Right lobe of liver (tissue), 6 donors: ENCODE measurements at regions not wholly inside any gene's neighbourhood (a gene's known extent, or its start where the extent isn't known, plus 50 kb on each side); places are given as distances from the start of the nearest gene placed in this dataset.

Source experiments
- ATAC-seq, 4 donors: fragments of 200-7000 bp; cut with Tn5 transposase; one replicate each; pipeline ENCODE4 v1.9.1; 2020; ENCODE audit warnings: mild to moderate bottlenecking in 4 of 4, moderate library complexity in 4 of 4
- DNase-seq, 3 donors: peaks; one replicate each; pipeline ENCODE4 v3.0.0-alpha.2; 2020
- H3K27ac ChIP-seq, 3 donors: fragments of 200-600 bp; one replicate each; pipeline ENCODE4 v1.8.0; 2022
- H3K27me3 ChIP-seq, 2 donors: fragments of 200-600 bp; one replicate each; pipeline ENCODE4 v1.8.0; 2022
- H3K36me3 ChIP-seq, 4 donors: fragments of 200-600 bp; sonication (generic) in 1 of 4; one replicate each; pipeline versions ENCODE4 v1.5.1 to v1.8.0; 2017 to 2022; ENCODE audit warnings: control low read depth in 1 of 4
- H3K4me1 ChIP-seq, 4 donors: fragments of 200-600 bp; sonication (generic) in 1 of 4; one replicate each; pipeline versions ENCODE4 v1.5.1 to v1.8.0; 2017 to 2022; ENCODE audit warnings: control low read depth in 1 of 4
- H3K4me3 ChIP-seq, 3 donors: fragments of 200-600 bp; one replicate each; pipeline ENCODE4 v1.8.0; 2022
- H3K9me3 ChIP-seq, 4 donors: fragments of 200-600 bp; sonication (generic) in 1 of 4; one replicate each; pipeline versions ENCODE4 v1.5.1 to v1.8.0; 2017 to 2022; ENCODE audit warnings: control low read depth in 1 of 4
- CTCF ChIP-seq, 4 donors: fragments of 200-600 bp in 3 of 4; fragments of 450-650 bp in 1 of 4; IDR thresholded peaks; one replicate each; pipeline versions ENCODE4 v1.5.1 to v1.8.0; 2016 to 2022; ENCODE audit warnings: antibody characterized with exemption in 4 of 4, mild to moderate bottlenecking in 2 of 4
- POLR2A ChIP-seq: fragments of 450-650 bp; IDR thresholded peaks from one replicate; pipeline ENCODE4 v1.6.1; 2017; ENCODE audit warnings: antibody characterized with exemption, mild to moderate bottlenecking
- whole genome bisulfite sequencing: methylation state at CpG from one replicate; pipeline ENCODE4 v1.1.6; 2018; ENCODE audit warnings: low coverage, low lambda C conversion rate; ENCODE audit not compliant: insufficient coverage; ENCODE audit errors: missing lambda C conversion rate; 5-methylcytosine and 5-hydroxymethylcytosine counted together
- intact Hi-C, 2 donors: fragments of 100-400 bp; cut with DNase I; formaldehyde crosslinking; loops; one replicate each; pipeline versions ENCODE4 v1.11.2 to v1.14.1; 2022
- donor health status: DM: no; HTN: yes; CAD: no.
- donor health status: DM: no; HTN: no; CAD: no.
- donor health status: DM: no; HTN: no; CAD: no.
- donor health status: DM: no; HTN: yes; CAD: no.
- donor health status: DM: no; HTN: yes; CAD: no.

- Histone ChIP-seq H3K9me3 (no peaks in the 10 kb centered on the region), H3K27ac (no peak overlapping the region), H3K4me1 (no peaks in the 10 kb centered on the region), H3K36me3 (no peaks in the 10 kb centered on the region), H3K4me3 (no peak overlapping the region), H3K27me3 (no peaks in the 10 kb centered on the region)
- DNase-seq, result no peak
- ATAC-seq, result no peak
- intact Hi-C loops, result no loop called here
- TF ChIP-seq POLR2A (no peak), CTCF (IDR thresholded peaks at IDR 0.05) (no peak)
- 36% methylated on average over 5 of the region's 5 CpGs for WGBS
Observed at GRCh38 chr13:76797361-76797760, 88.8 kb downstream of the KCTD12 start.

GRCh38 chr13:76796851-76797250, 89.4 kb downstream of the KCTD12 start:
- intact Hi-C loops, result no loop called here
- no peak for TF ChIP-seq POLR2A
- no peak for TF ChIP-seq CTCF (IDR thresholded peaks at IDR 0.05)
- H3K27ac ChIP-seq, result no peak overlapping the region
- WGBS, result 71% methylated on average over 3 of the region's 3 CpGs
- no peaks in the 10 kb centered on the region for H3K4me1 ChIP-seq
- H3K9me3 ChIP-seq, result no peaks in the 10 kb centered on the region
- H3K36me3 ChIP-seq, result no peaks in the 10 kb centered on the region
- no peak for ATAC-seq
- H3K4me3 ChIP-seq, result no peak overlapping the region
- no peak for DNase-seq
- no peaks in the 10 kb centered on the region for H3K27me3 ChIP-seq

- ATAC-seq (no peak), DNase-seq (no peak)
- intact Hi-C loops, result no loop called here
- 29% methylated on average over 5 of the region's 5 CpGs for WGBS
- Histone ChIP-seq H3K4me1 (no peaks in the 10 kb centered on the region), H3K27ac (no peak overlapping the region), H3K9me3 (no peaks in the 10 kb centered on the region), H3K4me3 (no peak overlapping the region), H3K27me3 (no peaks in the 10 kb centered on the region), H3K36me3 (no peaks in the 10 kb centered on the region)
- TF ChIP-seq POLR2A (no peak), CTCF (IDR thresholded peaks at IDR 0.05) (no peak)
Observed at GRCh38 chr13:76795701-76796695, 90.2 kb downstream of the KCTD12 start.

GRCh38 chr13:76792731-76793347, 93.4 kb downstream of the KCTD12 start:
- DNase-seq, result no peak
- Histone ChIP-seq H3K4me3 (no peak overlapping the region), H3K27me3 (no peaks in the 10 kb centered on the region), H3K36me3 (no peaks in the 10 kb centered on the region), H3K27ac (no peak overlapping the region), H3K9me3 (no peaks in the 10 kb centered on the region), H3K4me1 (no peaks in the 10 kb centered on the region)
- intact Hi-C loops, result no loop called here
- peak; percentile 39 to 80 (median 76) for ATAC-seq
- TF ChIP-seq CTCF (IDR thresholded peaks at IDR 0.05) (no peak), POLR2A (no peak)
- 23% methylated on average over 4 of the region's 4 CpGs for WGBS
